HG02973 (cell line): ENCODE measurements at regions not wholly inside any gene's neighbourhood (a gene's known extent, or its start where the extent isn't known, plus 50 kb on each side); places are given as distances from the start of the nearest gene placed in this dataset.
"Not testable (repeated sequence)": the region's sequence is repeated elsewhere in the genome, so short reads cannot be mapped to it uniquely, and the experiment has no call there.

ENCODE experiments used
- ATAC-seq: cut with Tn5 transposase; IDR thresholded peaks from one replicate; pipeline ENCODE4 v1.9.1; 2021; ENCODE audit warnings: moderate library complexity; ENCODE audit not compliant: unreplicated experiment

GRCh38 chr9:18263377-18263776, 210.6 kb upstream of the ADAMTSL1 start:
- ATAC-seq, result no peak

GRCh38 chr9:18268381-18268780, 205.6 kb upstream of the ADAMTSL1 start:
- ATAC-seq, result no peak

GRCh38 chr9:18269561-18269960, 204.4 kb upstream of the ADAMTSL1 start:
- no peak for ATAC-seq

DNA sequence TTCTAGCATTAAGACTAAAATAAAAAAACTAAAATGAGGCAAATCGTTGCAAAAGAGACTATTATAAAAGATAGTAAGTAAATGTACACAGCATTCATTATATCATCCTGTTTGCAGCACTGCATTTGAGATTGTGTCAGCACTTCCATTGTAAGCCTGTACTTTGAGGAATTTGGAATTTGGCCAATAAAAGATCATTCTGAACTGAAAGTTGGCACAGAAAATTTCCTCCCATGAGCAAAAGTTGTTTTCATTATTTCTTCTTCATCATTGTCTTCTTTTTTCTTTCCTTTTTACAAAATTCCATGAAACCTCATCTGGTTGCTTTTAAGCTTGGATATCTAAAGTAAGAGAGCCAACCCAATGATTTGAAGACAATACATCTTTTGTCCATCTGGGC, 199.3 kb upstream of the ADAMTSL1 start:
- ATAC-seq, result no peak

DNA sequence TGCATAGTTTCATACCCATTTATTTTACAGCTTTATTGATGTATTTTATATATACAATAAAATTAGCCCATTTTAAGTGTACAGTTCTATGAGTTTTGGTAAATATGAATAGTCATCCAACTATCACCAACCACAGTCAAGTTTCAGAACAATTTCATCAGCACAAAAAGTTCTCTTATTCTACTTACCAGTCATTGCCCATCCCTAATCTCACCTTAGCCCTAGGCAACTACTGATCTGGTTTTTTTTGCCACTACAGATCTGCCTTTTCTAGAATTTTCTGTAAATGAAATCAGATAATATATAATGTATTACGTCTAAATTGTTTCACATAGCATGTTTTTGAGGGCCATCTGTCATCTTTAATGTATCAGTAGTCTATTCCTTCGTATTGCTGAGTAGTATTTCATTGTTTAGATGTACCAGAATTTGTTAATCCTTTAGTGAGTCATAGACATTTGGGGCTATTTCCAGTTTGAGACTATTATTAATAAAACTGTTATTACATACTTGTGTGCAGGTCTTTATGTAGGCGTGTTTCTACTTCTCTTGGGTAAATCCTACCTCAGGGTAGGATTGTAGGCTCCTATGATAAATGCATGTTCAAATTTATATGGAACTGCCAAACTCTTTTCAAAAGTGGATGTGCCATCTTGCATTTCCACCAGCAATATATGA, 198.5 kb upstream of the ADAMTSL1 start:
- no peak for ATAC-seq

DNA sequence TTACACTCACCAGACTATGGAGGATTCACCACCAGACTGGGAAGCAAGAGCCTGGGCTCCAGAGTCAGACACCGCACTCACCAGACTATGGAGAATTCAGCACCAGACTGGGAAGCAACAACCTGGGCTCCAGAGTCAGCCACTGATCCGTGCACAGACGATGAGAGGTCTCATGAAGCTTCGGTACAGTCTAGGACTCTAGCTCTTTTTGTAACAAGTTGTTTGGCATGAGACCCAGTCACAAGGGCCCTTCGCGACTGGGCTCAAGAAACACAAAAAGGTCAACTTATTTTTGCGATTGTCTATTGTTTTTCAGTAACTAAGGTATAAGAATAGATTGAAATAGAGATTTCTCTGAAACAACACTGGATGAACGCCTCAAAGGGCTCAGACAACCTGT, 192.7 kb upstream of the ADAMTSL1 start:
- no peak for ATAC-seq

GRCh38 chr9:18294229-18294628, 179.7 kb upstream of the ADAMTSL1 start:
- ATAC-seq, result no peak

- ATAC-seq, result no peak
Measured at GRCh38 chr9:18296702-18297055, 177.3 kb upstream of the ADAMTSL1 start.

DNA sequence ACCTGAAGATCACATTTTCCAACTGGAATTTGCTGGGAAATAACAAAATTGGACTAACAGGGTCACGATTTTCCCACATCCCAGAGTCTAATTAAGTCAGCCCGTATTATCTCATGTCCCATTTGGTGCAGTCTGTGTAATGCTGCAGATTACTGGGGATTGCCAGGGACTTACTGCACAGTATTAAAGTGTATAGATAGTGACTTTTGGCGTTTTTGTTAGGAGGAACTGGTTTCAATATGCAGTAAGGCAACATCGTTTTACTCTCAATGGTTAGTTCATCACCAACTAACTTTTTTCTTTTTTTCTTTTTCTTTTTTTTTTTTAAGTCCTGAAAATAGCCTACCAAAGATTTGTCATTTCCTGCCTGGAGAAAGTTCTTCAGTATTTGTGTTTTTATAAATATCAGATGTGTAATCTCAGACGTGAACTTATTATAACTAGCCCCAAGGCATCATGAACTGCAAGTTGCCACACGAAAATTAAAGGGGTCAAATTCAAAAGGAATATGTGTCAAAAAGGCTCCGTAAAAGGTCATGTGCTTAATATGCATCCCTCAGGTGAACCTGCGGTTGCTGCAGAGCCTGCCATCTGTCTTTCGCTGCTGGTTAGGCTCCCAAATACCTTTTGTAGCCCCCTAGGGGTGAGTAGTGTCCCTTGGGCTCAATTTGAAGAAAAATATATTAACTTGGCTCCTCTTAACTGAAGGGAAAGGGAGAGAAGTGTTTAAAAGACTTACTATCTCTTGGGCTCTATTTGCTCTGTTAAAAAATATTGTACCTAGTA, 176.7 kb upstream of the ADAMTSL1 start:
- ATAC-seq, result no peak

DNA sequence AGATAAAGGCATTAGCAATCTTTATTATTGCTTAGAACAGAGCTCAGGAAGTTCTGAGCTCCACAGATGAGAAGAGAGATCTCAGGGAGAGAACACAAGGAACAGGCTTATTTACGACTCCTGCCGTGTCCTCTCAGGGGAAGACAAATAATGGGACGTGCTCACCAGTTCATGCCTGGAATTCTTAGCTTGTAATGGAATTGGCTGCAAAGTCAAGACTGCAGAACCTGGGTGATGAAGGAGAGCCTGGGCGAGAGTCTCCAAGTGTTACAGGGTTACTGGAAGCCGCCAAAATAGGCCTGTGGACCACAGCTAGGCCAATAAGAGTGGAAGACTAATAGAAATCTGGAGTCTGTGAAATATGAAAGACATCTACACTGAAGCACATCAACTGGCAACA, 174.5 kb upstream of the ADAMTSL1 start:
- no peak for ATAC-seq

DNA sequence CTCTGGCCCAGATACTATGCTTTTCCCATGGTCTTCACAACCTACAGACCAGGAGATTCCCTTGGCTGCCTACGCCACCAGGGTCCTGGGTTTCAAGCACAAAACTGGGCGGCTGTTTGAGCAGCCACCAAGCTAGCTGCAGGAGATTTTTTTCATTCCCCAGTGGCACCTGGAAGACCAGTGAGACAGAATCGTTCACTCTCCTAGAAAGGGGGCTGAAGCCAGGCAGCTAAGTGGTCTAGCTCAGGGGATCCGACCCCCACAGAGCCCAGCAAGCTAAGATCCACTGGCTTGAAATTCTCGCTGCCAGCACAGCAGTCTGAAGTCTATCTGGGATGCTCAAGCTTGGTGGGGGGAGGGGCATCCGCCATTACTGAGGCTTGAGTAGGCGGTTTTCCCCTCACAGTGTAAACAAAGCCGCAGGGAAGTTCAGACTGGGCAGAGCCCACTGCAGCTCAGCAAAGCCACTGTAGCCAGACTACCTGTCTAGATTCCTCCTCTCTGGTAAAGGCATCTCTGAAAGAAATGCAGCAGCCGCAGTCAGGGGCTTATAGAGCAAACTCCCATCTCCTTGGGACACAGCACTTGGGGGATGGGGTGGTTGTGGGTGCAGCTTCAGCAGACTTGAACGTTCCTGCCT, 168.7 kb upstream of the ADAMTSL1 start:
- ATAC-seq, result not testable (repeated sequence)

DNA sequence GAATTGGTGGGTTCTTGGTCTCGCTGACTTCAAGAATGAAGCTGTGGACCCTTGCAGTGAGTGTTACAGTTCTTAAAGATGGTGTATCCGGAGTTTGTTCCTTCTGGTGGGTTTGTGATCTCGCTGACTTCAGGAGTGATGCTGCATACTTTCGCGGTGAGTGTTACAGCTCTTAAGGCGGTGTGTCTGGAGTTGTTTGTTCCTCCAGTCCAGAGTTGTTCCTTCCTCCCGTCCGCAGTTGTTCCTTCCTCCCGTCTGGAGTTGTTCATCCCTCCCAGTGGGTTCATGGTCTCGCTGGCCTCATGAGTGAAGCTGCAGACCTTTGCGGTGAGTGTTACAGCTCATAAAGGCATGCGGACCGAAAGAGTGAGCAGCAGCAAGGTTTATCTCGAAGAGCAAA, 159.6 kb upstream of the ADAMTSL1 start:
- no peak for ATAC-seq

DNA sequence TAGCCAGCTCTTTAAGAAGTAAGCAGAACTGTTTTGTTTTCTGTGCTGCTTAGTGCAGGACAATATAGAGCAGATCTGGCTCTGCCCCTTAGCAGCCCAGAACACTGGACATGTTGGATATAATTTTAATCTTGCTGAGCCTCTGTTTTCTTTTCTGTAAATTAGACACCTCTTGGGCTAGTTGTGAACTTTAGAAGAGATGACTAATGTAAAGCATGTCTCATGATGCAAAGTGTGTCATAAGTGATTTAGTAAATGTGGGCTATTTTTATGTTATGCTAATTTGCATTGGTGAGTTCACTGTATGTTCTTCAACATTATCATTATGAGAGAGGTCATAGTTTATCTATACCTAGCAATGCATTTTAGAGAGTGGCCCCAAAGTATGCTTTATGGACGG, 156.1 kb upstream of the ADAMTSL1 start:
- no peak for ATAC-seq

DNA sequence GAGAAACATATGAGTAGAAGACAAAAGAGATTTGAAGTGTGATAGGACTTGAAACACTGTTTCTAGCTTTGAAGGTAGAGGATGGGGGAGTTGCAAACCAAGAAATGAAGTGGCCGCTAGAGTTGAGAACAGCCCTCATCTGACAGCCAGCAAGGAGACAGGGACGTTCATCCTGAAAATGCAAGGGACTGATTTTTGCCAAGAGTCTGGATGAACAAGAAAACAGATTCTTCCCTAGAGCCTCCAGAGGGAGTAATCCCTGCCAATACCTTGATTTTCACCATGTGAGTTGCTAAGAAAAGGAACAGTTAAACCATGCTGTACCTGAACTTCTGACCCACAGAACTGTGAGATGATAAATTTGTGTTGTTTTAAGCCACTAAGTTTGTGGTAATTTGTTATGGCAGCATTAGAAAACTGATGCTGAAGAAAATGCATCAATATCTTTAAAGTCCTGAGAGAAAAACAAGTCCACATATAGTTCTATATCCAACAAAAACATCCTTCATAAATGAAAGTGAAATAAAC, 154.0 kb upstream of the ADAMTSL1 start:
- ATAC-seq, result no peak

DNA sequence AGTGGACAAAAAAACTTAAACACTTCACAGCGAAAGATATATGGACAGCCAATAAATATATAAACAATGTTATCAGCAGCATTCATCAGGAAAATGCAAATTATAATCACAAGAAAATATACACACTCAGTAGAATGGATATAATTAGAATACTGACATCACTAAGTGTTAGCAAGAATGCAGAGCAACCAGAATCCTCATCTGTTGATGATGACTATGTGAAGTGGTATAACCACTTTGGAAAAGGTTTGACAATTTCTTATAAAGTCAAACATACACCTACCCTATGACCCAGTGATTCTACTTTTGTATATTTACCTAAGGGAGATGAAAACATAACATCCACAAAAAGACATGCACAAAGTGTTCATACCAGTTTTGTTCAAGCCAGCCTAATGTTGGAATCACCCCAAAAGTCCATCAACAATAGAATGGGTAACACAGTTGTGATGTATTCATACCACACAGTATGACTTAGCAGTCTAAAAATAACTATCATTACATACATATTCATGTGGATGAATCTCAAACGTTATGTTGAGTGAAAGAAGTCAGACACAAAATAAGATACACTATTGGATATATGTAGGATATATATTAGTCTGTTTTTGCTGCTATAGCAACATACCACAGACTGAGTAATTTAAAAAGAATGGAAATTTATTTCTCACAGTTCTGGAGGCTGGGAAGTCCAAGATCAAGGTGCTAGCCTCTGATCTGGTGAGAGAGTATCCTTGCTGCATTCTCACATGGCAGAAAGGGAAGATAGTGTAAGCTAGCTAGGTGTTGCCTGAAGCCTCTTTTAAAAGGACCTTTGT, 148.8 kb upstream of the ADAMTSL1 start:
- no peak for ATAC-seq

DNA sequence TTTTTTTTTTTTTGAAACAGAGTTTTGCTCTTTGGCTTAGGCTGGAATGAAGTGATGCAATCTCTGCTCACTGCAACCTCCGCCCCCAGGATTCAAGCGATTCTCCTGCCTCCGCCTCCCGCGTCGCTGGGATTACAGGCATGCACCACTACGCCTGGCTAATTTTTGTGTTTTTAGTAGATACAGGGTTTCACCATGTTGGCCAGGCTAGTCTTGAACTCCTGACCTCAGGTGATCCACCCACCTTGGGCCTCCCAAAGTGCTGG, 148.3 kb upstream of the ADAMTSL1 start:
- ATAC-seq, result not testable (repeated sequence)

- no peak for ATAC-seq
Measured at GRCh38 chr9:18327121-18327520, 146.8 kb upstream of the ADAMTSL1 start.

DNA sequence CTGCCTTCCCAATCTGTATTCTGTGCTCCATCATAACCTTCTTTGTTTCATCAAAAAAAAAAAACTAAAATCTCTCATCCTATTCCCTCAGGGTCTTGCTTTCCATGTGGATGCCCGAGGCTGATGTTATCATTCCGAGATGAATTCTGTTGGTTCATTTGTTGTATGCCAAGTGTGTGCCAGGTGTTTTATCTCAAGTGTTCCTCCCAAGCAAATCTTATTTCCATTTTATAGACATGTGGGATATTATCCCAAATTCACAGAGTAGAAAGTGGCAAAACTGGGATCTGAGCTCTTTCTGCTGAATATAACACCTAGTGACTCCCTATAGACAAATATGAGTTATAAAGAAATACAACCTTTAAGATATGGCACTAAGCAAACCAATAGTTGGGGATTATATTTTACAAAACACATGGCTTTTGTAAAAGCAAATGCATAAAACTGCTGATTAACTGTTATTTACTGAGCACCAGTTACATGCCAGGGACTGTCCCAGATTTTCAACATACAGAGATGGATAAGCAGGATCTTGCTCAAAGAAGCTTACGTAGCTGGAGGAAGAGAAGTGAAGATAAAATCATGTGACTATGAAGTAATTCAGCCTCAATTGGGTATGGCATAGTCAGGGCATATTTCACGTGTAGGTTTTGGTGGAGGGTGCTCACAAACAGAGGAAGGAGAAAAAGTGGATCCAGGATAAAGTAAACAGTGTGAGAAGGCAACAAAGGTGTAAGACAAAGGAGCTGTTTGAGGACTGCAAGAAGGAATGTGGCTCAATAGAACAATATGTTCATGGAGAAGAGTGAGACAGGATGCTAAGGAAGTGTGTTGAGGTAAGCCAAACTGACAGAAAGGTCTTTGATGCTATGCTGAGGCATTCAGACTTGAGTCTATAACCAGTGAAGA, 143.3 kb upstream of the ADAMTSL1 start:
- ATAC-seq, result no peak

- ATAC-seq, result no peak
Measured at GRCh38 chr9:18331310-18331684, 142.7 kb upstream of the ADAMTSL1 start.

GRCh38 chr9:18331808-18332209, 142.1 kb upstream of the ADAMTSL1 start:
- no peak for ATAC-seq
